GM12873 (cell line): ENCODE measurements at regions not wholly inside any gene's neighbourhood (a gene's known extent, or its start where the extent isn't known, plus 50 kb on each side); places are given as distances from the start of the nearest gene placed in this dataset.

ENCODE experiments used
- CTCF ChIP-seq: IDR thresholded peaks from 2 replicates; pipeline ENCODE4 v1.5.1; 2012; ENCODE audit warnings: low read depth, mild to moderate bottlenecking, moderate library complexity, low read length, control low read depth; ENCODE audit not compliant: insufficient read depth; ENCODE audit errors: missing control alignments

GRCh38 chr6:103734016-103734415 is 1125.7 kb downstream of the HACE1 start:
- no peak for TF ChIP-seq CTCF

- no peak for TF ChIP-seq CTCF
Observed at GRCh38 chr6:103729658-103730057, 1130.1 kb downstream of the HACE1 start.

GRCh38 chr6:103723438-103724322 is 1136.0 kb downstream of the HACE1 start:
- no peak for TF ChIP-seq CTCF

GRCh38 chr6:103722683-103723082 is 1137.0 kb downstream of the HACE1 start:
- no peak for TF ChIP-seq CTCF

- TF ChIP-seq CTCF: no peak
Observed at GRCh38 chr6:103721923-103722322, 1137.8 kb downstream of the HACE1 start.

- TF ChIP-seq CTCF: no peak
Observed at GRCh38 chr6:103720393-103720792, 1139.3 kb downstream of the HACE1 start.

GRCh38 chr6:103719545-103719944 is 1140.2 kb downstream of the HACE1 start:
- TF ChIP-seq CTCF: no peak
